Activated CD8-positive, alpha-beta memory T cell treated with anti-CD3 and anti-CD28 coated beads for 36 hours (primary cell): ENCODE measurements at regions not wholly inside any gene's neighbourhood (a gene's known extent, or its start where the extent isn't known, plus 50 kb on each side); places are given as distances from the start of the nearest gene placed in this dataset.

ENCODE experiments used
- CTCF ChIA-PET: fragments of 350-600 bp; sonication (Branson Sonifier 250); formaldehyde crosslinking; loops from one replicate; lab custom pipeline; 2021; ENCODE audit warnings: antibody characterized with exemption; lab: Charles Lee
- POLR2A ChIA-PET: fragments of 350-600 bp; sonication (Branson Sonifier 250); formaldehyde crosslinking; loops from one replicate; lab custom pipeline; 2021; ENCODE audit warnings: antibody characterized with exemption; lab: Charles Lee

- POLR2A ChIA-PET = no interaction called here
- CTCF ChIA-PET = no interaction called here
These were observed 246.8 kb upstream of the IRX1 start for GRCh38 chr5:3348576-3349535.

GRCh38 chr5:3347741-3348140, 247.9 kb upstream of the IRX1 start:
- POLR2A ChIA-PET = no interaction called here

GRCh38 chr5:3346111-3346820, 249.4 kb upstream of the IRX1 start:
- CTCF ChIA-PET = no interaction called here
- POLR2A ChIA-PET = no interaction called here

More at GRCh38 chr5:3347741-3348140, 247.9 kb upstream of the IRX1 start:
- CTCF ChIA-PET = no interaction called here

- POLR2A ChIA-PET = no interaction called here
- CTCF ChIA-PET = no interaction called here
These were observed 250.4 kb upstream of the IRX1 start for GRCh38 chr5:3345195-3345594.

GRCh38 chr5:3344671-3345070, 251.0 kb upstream of the IRX1 start:
- POLR2A ChIA-PET = no interaction called here
- CTCF ChIA-PET = no interaction called here

- ChIA-PET CTCF (no interaction called here), POLR2A (no interaction called here)
These were observed 251.7 kb upstream of the IRX1 start for GRCh38 chr5:3343911-3344310.

- ChIA-PET CTCF (no interaction called here), POLR2A (no interaction called here)
These were observed 252.4 kb upstream of the IRX1 start for GRCh38 chr5:3343211-3343610.

GRCh38 chr5:3342271-3343100, 253.1 kb upstream of the IRX1 start:
- ChIA-PET CTCF (no interaction called here), POLR2A (no interaction called here)

GRCh38 chr5:3341446-3342240, 254.0 kb upstream of the IRX1 start:
- CTCF ChIA-PET = no interaction called here
- POLR2A ChIA-PET = no interaction called here

- ChIA-PET CTCF (no interaction called here), POLR2A (no interaction called here)
These were observed 255.2 kb upstream of the IRX1 start for GRCh38 chr5:3340471-3340870.

- ChIA-PET POLR2A (no interaction called here), CTCF (no interaction called here)
These were observed 255.9 kb upstream of the IRX1 start for GRCh38 chr5:3339798-3340115.

- POLR2A ChIA-PET = no interaction called here
- CTCF ChIA-PET = no interaction called here
These were observed 256.4 kb upstream of the IRX1 start for GRCh38 chr5:3339092-3339797.

GRCh38 chr5:3337812-3338541, 257.7 kb upstream of the IRX1 start:
- ChIA-PET CTCF (no interaction called here), POLR2A (no interaction called here)

GRCh38 chr5:3336666-3337065, 259.0 kb upstream of the IRX1 start:
- CTCF ChIA-PET = no interaction called here
- POLR2A ChIA-PET = no interaction called here

- POLR2A ChIA-PET = no interaction called here
- CTCF ChIA-PET = no interaction called here
These were observed 260.3 kb upstream of the IRX1 start for GRCh38 chr5:3335301-3335700.

GRCh38 chr5:3333836-3334235, 261.8 kb upstream of the IRX1 start:
- ChIA-PET POLR2A (no interaction called here), CTCF (no interaction called here)

GRCh38 chr5:3333105-3333504, 262.5 kb upstream of the IRX1 start:
- ChIA-PET POLR2A (no interaction called here), CTCF (interaction anchor here (0.6 kb wide), 1 partner anchor 276 kb away, joined by 3 read pairs; no protein-coding TSS in a partner anchor)

GRCh38 chr5:3331819-3332218, 263.8 kb upstream of the IRX1 start:
- ChIA-PET CTCF (no interaction called here), POLR2A (no interaction called here)
